NOMO-1 treated with dmso at 0.1 percent for 144 hours (cell line): ENCODE measurements at regions not wholly inside any gene's neighbourhood (a gene's known extent, or its start where the extent isn't known, plus 50 kb on each side); places are given as distances from the start of the nearest gene placed in this dataset.
"Not testable (repeated sequence)": the region's sequence is repeated elsewhere in the genome, so short reads cannot be mapped to it uniquely, and the experiment has no call there.

Source experiments
- DNase-seq: peaks from one replicate; lab custom pipeline; 2025; ENCODE audit not compliant: unreplicated experiment; lab: John Stamatoyannopoulos, UW

GRCh38 chr13:64529874-64530485 is 2700.2 kb downstream of the PCDH9 start:
- no peak for DNase-seq

- no peak for DNase-seq
Measured at GRCh38 chr13:64528838-64529237, 2701.3 kb downstream of the PCDH9 start.

GRCh38 chr13:64527561-64527960 is 2702.6 kb downstream of the PCDH9 start:
- DNase-seq: no peak

GRCh38 chr13:64525687-64526086 is 2704.4 kb downstream of the PCDH9 start:
- no peak for DNase-seq

- no peak for DNase-seq
Measured at GRCh38 chr13:64510747-64511146, 2719.4 kb downstream of the PCDH9 start.

- DNase-seq: no peak
Measured at GRCh38 chr13:64506246-64506645, 2723.9 kb downstream of the PCDH9 start.

- no peak for DNase-seq
Measured at GRCh38 chr13:64505336-64505910, 2724.7 kb downstream of the PCDH9 start.

- no peak for DNase-seq
Measured at GRCh38 chr13:64488731-64489130, 2741.4 kb downstream of the PCDH9 start.

- DNase-seq: no peak
Measured at GRCh38 chr13:64482373-64482772, 2747.8 kb downstream of the PCDH9 start.

- no peak for DNase-seq
Measured at GRCh38 chr13:64480672-64481071, 2749.5 kb downstream of the PCDH9 start.

- DNase-seq: no peak
Measured at GRCh38 chr13:64480211-64480610, 2749.9 kb downstream of the PCDH9 start.

- no peak for DNase-seq
Measured at GRCh38 chr13:64477146-64477545, 2753.0 kb downstream of the PCDH9 start.

- not testable (repeated sequence) for DNase-seq
Measured at GRCh38 chr13:64476041-64476568, 2754.0 kb downstream of the PCDH9 start.

- no peak for DNase-seq
Measured at GRCh38 chr13:64471916-64472315, 2758.2 kb downstream of the PCDH9 start.

GRCh38 chr13:64470751-64471150 is 2759.4 kb downstream of the PCDH9 start:
- no peak for DNase-seq

GRCh38 chr13:64459778-64460177 is 2770.4 kb downstream of the PCDH9 start:
- DNase-seq: no peak

GRCh38 chr13:64457976-64458375 is 2772.2 kb downstream of the PCDH9 start:
- DNase-seq: no peak

GRCh38 chr13:64455124-64455523 is 2775.0 kb downstream of the PCDH9 start:
- no peak for DNase-seq

- no peak for DNase-seq
Measured at GRCh38 chr13:64453831-64454230, 2776.3 kb downstream of the PCDH9 start.

GRCh38 chr13:64446372-64446771 is 2783.8 kb downstream of the PCDH9 start:
- no peak for DNase-seq

- DNase-seq: no peak
Measured at GRCh38 chr13:64441740-64442139, 2788.4 kb downstream of the PCDH9 start.

GRCh38 chr13:64438084-64438483 is 2792.1 kb downstream of the PCDH9 start:
- DNase-seq: no peak

- DNase-seq: no peak
Measured at GRCh38 chr13:64429691-64430090, 2800.4 kb downstream of the PCDH9 start.
